SK-N-SH treated with all-trans-retinoic acid at 6 μM for 48 hours (cell line): ENCODE measurements at regions not wholly inside any gene's neighbourhood (a gene's known extent, or its start where the extent isn't known, plus 50 kb on each side); places are given as distances from the start of the nearest gene placed in this dataset.

ENCODE experiments used
- ATAC-seq: fragments of 200-7000 bp; cut with Tn5 transposase; 3 replicates; pipeline ENCODE4 v1.9.1; 2020; ENCODE audit warnings: mild to moderate bottlenecking, moderate library complexity
- ARNTL ChIP-seq: fragments of 450-650 bp; formaldehyde crosslinking; IDR thresholded peaks from 2 replicates; pipeline ENCODE4 v1.5.0; 2020; ENCODE audit warnings: low read depth, mild to moderate bottlenecking, moderate library complexity, borderline replicate concordance
- CSDC2 ChIP-seq: fragments of 250-450 bp; sonication (Bioruptor Pico); IDR thresholded peaks from 2 replicates; pipeline ENCODE4 v1.5.0; 2020; ENCODE audit warnings: mild to moderate bottlenecking, moderate library complexity
- ESRRG ChIP-seq: fragments of 250-450 bp; sonication (Bioruptor Pico); IDR thresholded peaks from 2 replicates; pipeline ENCODE4 v1.6.1; 2021; ENCODE audit warnings: mild to moderate bottlenecking
- GLIS3 ChIP-seq: fragments of 250-450 bp; sonication (Bioruptor Pico); IDR thresholded peaks from 2 replicates; pipeline ENCODE4 v1.5.0; 2020; ENCODE audit warnings: mild to moderate bottlenecking, moderate library complexity
- ISL1 ChIP-seq: fragments of 250-450 bp; sonication (Bioruptor Pico); IDR thresholded peaks from 2 replicates; pipeline ENCODE4 v2.1.2; 2022; ENCODE audit warnings: mild to moderate bottlenecking, moderate library complexity
- OSR1 ChIP-seq: fragments of 250-450 bp; sonication (Bioruptor Pico); IDR thresholded peaks from 2 replicates; pipeline ENCODE4 v1.8.0; 2022; ENCODE audit warnings: moderate library complexity, mild to moderate bottlenecking, inconsistent platforms
- RARB ChIP-seq: fragments of 250-450 bp; sonication (Bioruptor Pico); IDR thresholded peaks from 2 replicates; pipeline ENCODE4 v1.8.0; 2021; ENCODE audit warnings: mild to moderate bottlenecking, moderate library complexity
- SNAI2 ChIP-seq: fragments of 250-450 bp; sonication (Bioruptor Pico); IDR thresholded peaks from 2 replicates; pipeline ENCODE4 v1.5.0; 2020; ENCODE audit warnings: mild to moderate bottlenecking, moderate library complexity
- TCF4 ChIP-seq: fragments of 250-450 bp; sonication (Bioruptor Pico); IDR thresholded peaks from 2 replicates; pipeline ENCODE4 v1.8.0; 2021; ENCODE audit warnings: mild to moderate bottlenecking, moderate library complexity, borderline replicate concordance
- TOX ChIP-seq: fragments of 250-450 bp; sonication (Bioruptor Pico); IDR thresholded peaks from 2 replicates; pipeline ENCODE4 v1.8.0; 2021; ENCODE audit warnings: mild to moderate bottlenecking, moderate library complexity, borderline replicate concordance
- ZFP3 ChIP-seq: fragments of 250-450 bp; sonication (Bioruptor Pico); IDR thresholded peaks from 2 replicates; pipeline ENCODE4 v1.5.0; 2020; ENCODE audit warnings: mild to moderate bottlenecking, moderate library complexity
- ZFP30 ChIP-seq: fragments of 450-650 bp; formaldehyde crosslinking; IDR thresholded peaks from 2 replicates; pipeline ENCODE4 v1.5.0; 2022; ENCODE audit warnings: mild to moderate bottlenecking, moderate library complexity
- ZNF565 ChIP-seq: fragments of 450-650 bp; formaldehyde crosslinking; conservative IDR thresholded peaks from 2 replicates; pipeline ENCODE4 v1.5.0; 2020; ENCODE audit warnings: low read depth, mild to moderate bottlenecking, moderate library complexity
- ZNF70 ChIP-seq: fragments of 450-650 bp; formaldehyde crosslinking; IDR thresholded peaks from 2 replicates; pipeline ENCODE4 v1.5.0; 2020; ENCODE audit warnings: mild to moderate bottlenecking, moderate library complexity
- ZNF8 ChIP-seq: fragments of 450-650 bp; formaldehyde crosslinking; IDR thresholded peaks from 2 replicates; pipeline ENCODE4 v1.5.0; 2020; ENCODE audit warnings: mild to moderate bottlenecking, moderate library complexity
- TF ChIP-seq, protein P1 (sequence below): fragments of 250-450 bp; sonication (Bioruptor Pico); IDR thresholded peaks from 2 replicates; pipeline ENCODE4 v1.8.0; 2020; ENCODE audit warnings: mild to moderate bottlenecking, moderate library complexity, borderline replicate concordance
- TF ChIP-seq, protein P2 (sequence below): fragments of 250-450 bp; sonication (Bioruptor Pico); IDR thresholded peaks from 2 replicates; pipeline ENCODE4 v1.5.1; 2021; ENCODE audit warnings: mild to moderate bottlenecking, moderate library complexity
- TF ChIP-seq, protein P3 (sequence below): fragments of 250-450 bp; sonication (Bioruptor Pico); IDR thresholded peaks from 2 replicates; pipeline ENCODE4 v1.5.0; 2020; ENCODE audit warnings: mild to moderate bottlenecking, moderate library complexity
- TF ChIP-seq, protein P4 (sequence below): fragments of 250-450 bp; sonication (Bioruptor Pico); IDR thresholded peaks from 2 replicates; pipeline ENCODE4 v1.8.0; 2021; ENCODE audit warnings: low read depth, mild to moderate bottlenecking, moderate library complexity, borderline replicate concordance
- TF ChIP-seq, protein P5 (sequence below): fragments of 250-450 bp; sonication (Bioruptor Pico); IDR thresholded peaks from 2 replicates; pipeline ENCODE4 v1.5.1; 2020; ENCODE audit warnings: low read depth, mild to moderate bottlenecking, moderate library complexity

DNA sequence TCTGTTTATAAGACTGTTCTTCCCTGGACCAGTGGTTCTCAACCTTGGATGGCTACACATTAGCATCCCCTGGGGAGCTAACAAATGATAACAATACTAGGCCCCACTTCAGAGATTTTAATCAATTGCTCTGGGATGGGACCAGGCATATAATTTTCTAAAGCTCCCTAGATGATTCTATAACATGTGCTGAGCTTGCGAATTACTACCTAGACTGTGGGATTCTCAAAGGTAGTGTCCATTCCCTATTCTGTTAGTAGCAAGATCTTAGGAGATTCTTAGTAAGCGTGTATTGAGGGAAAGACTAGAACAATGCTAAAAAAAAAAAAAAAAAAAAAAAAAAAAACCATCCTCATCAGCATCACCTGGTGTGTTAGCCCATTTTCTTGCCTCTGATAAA lies 412.0 kb upstream of the CDH5 start:
- TF ChIP-seq ZNF565 (CRISPR knock-in tag) (no peak), OSR1 (CRISPR knock-in tag) (no peak), ARNTL (CRISPR knock-in tag) (no peak), ZNF70 (no peak), ESRRG (CRISPR knock-in tag) (no peak), TCF4 (CRISPR knock-in tag) (no peak), ZFP3 (no peak), GLIS3 (CRISPR knock-in tag) (no peak), TOX (CRISPR knock-in tag) (no peak), SNAI2 (no peak), ZNF8 (CRISPR knock-in tag) (no peak), CSDC2 (CRISPR knock-in tag) (no peak)
- TF ChIP-seq, protein P1, sequence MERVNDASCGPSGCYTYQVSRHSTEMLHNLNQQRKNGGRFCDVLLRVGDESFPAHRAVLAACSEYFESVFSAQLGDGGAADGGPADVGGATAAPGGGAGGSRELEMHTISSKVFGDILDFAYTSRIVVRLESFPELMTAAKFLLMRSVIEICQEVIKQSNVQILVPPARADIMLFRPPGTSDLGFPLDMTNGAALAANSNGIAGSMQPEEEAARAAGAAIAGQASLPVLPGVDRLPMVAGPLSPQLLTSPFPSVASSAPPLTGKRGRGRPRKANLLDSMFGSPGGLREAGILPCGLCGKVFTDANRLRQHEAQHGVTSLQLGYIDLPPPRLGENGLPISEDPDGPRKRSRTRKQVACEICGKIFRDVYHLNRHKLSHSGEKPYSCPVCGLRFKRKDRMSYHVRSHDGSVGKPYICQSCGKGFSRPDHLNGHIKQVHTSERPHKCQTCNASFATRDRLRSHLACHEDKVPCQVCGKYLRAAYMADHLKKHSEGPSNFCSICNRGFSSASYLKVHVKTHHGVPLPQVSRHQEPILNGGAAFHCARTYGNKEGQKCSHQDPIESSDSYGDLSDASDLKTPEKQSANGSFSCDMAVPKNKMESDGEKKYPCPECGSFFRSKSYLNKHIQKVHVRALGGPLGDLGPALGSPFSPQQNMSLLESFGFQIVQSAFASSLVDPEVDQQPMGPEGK (CRISPR knock-in tag): no peak
- TF ChIP-seq, protein P2, sequence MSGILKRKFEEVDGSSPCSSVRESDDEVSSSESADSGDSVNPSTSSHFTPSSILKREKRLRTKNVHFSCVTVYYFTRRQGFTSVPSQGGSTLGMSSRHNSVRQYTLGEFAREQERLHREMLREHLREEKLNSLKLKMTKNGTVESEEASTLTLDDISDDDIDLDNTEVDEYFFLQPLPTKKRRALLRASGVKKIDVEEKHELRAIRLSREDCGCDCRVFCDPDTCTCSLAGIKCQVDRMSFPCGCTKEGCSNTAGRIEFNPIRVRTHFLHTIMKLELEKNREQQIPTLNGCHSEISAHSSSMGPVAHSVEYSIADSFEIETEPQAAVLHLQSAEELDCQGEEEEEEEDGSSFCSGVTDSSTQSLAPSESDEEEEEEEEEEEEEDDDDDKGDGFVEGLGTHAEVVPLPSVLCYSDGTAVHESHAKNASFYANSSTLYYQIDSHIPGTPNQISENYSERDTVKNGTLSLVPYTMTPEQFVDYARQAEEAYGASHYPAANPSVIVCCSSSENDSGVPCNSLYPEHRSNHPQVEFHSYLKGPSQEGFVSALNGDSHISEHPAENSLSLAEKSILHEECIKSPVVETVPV (CRISPR knock-in tag): no peak
- TF ChIP-seq, protein P3, sequence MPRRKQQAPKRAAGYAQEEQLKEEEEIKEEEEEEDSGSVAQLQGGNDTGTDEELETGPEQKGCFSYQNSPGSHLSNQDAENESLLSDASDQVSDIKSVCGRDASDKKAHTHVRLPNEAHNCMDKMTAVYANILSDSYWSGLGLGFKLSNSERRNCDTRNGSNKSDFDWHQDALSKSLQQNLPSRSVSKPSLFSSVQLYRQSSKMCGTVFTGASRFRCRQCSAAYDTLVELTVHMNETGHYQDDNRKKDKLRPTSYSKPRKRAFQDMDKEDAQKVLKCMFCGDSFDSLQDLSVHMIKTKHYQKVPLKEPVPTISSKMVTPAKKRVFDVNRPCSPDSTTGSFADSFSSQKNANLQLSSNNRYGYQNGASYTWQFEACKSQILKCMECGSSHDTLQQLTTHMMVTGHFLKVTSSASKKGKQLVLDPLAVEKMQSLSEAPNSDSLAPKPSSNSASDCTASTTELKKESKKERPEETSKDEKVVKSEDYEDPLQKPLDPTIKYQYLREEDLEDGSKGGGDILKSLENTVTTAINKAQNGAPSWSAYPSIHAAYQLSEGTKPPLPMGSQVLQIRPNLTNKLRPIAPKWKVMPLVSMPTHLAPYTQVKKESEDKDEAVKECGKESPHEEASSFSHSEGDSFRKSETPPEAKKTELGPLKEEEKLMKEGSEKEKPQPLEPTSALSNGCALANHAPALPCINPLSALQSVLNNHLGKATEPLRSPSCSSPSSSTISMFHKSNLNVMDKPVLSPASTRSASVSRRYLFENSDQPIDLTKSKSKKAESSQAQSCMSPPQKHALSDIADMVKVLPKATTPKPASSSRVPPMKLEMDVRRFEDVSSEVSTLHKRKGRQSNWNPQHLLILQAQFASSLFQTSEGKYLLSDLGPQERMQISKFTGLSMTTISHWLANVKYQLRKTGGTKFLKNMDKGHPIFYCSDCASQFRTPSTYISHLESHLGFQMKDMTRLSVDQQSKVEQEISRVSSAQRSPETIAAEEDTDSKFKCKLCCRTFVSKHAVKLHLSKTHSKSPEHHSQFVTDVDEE (CRISPR knock-in tag): no peak
- TF ChIP-seq, protein P4, sequence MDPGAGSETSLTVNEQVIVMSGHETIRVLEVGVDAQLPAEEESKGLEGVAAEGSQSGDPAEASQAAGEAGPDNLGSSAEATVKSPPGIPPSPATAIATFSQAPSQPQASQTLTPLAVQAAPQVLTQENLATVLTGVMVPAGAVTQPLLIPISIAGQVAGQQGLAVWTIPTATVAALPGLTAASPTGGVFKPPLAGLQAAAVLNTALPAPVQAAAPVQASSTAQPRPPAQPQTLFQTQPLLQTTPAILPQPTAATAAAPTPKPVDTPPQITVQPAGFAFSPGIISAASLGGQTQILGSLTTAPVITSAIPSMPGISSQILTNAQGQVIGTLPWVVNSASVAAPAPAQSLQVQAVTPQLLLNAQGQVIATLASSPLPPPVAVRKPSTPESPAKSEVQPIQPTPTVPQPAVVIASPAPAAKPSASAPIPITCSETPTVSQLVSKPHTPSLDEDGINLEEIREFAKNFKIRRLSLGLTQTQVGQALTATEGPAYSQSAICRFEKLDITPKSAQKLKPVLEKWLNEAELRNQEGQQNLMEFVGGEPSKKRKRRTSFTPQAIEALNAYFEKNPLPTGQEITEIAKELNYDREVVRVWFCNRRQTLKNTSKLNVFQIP (CRISPR knock-in tag): no peak
- TF ChIP-seq, protein P5, sequence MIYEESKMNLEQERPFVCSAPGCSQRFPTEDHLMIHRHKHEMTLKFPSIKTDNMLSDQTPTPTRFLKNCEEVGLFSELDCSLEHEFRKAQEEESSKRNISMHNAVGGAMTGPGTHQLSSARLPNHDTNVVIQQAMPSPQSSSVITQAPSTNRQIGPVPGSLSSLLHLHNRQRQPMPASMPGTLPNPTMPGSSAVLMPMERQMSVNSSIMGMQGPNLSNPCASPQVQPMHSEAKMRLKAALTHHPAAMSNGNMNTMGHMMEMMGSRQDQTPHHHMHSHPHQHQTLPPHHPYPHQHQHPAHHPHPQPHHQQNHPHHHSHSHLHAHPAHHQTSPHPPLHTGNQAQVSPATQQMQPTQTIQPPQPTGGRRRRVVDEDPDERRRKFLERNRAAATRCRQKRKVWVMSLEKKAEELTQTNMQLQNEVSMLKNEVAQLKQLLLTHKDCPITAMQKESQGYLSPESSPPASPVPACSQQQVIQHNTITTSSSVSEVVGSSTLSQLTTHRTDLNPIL: no peak
- TF ChIP-seq, all 23 proteins: peak for 0
- no peak for ATAC-seq

DNA sequence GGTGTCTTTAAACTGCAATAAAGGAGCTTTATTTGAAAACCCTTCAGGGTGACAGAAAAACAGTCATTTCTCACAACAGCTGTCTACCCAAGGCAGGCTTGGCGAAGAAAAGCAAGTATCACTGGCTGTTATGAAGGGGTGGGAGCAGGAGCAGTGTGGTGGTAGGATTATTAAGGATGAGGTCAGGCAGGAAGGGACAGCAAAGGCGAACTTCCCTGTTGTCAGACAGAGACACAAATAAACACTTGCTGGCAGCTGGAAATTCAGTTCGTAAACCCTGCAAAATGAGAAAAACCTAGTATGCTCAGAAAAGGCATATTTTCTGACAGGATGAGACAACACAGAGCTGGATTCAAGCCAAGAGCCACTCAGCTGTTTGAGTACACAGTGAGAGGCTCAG lies 416.3 kb upstream of the CDH5 start:
- no peak for TF ChIP-seq ZFP3
- TF ChIP-seq, protein P1 (CRISPR knock-in tag): no peak
- no peak for TF ChIP-seq ZFP30 (CRISPR knock-in tag)
- TF ChIP-seq, protein P2 (CRISPR knock-in tag): no peak
- TF ChIP-seq, protein P3 (CRISPR knock-in tag): no peak
- TF ChIP-seq ZNF70: no peak
- TF ChIP-seq, protein P4 (CRISPR knock-in tag): no peak
- no peak for TF ChIP-seq TCF4 (CRISPR knock-in tag)
- no peak for TF ChIP-seq OSR1 (CRISPR knock-in tag)
- no peak for TF ChIP-seq SNAI2
- TF ChIP-seq ISL1 (CRISPR knock-in tag): no peak
- TF ChIP-seq ZNF8 (CRISPR knock-in tag): no peak
- no peak for TF ChIP-seq GLIS3 (CRISPR knock-in tag)
- no peak for TF ChIP-seq RARB
- TF ChIP-seq, all 23 proteins: peak for 0
- ATAC-seq: no peak
